Subcutaneous abdominal adipose tissue (tissue), 5 donors: ENCODE measurements at regions not wholly inside any gene's neighbourhood (a gene's known extent, or its start where the extent isn't known, plus 50 kb on each side); places are given as distances from the start of the nearest gene placed in this dataset.
"Not testable (repeated sequence)": the region's sequence is repeated elsewhere in the genome, so short reads cannot be mapped to it uniquely, and the experiment has no call there.

Experiments
- H3K27ac ChIP-seq: one replicate; pipeline ENCODE4 v1.7.0; 2013; ENCODE audit warnings: low read depth, mild to moderate bottlenecking, inconsistent platforms, low read length, moderate library complexity
- H3K27me3 ChIP-seq, 5 donors: one replicate each; pipeline ENCODE4 v1.7.0; 2013; ENCODE audit warnings: low read length in 5 of 5, inconsistent platforms in 1 of 5; ENCODE audit not compliant: control insufficient read depth in 5 of 5, insufficient read depth in 4 of 5
- H3K36me3 ChIP-seq, 5 donors: one replicate each; pipeline ENCODE4 v1.7.0; 2013; ENCODE audit warnings: low read length in 5 of 5; ENCODE audit not compliant: control insufficient read depth in 5 of 5, insufficient read depth in 5 of 5
- H3K4me1 ChIP-seq, 5 donors: one replicate each; pipeline ENCODE4 v1.7.0; 2013; ENCODE audit warnings: low read length in 5 of 5, mild to moderate bottlenecking in 3 of 5, moderate library complexity in 1 of 5; ENCODE audit not compliant: control insufficient read depth in 5 of 5, insufficient read depth in 5 of 5
- H3K4me3 ChIP-seq, 5 donors: one replicate each; pipeline ENCODE4 v1.7.0; 2013; ENCODE audit warnings: low read length in 5 of 5, low read depth in 1 of 5
- H3K9ac ChIP-seq, 5 donors: one replicate each; pipeline ENCODE4 v1.7.0; 2013; ENCODE audit warnings: low read length in 5 of 5, mild to moderate bottlenecking in 4 of 5, moderate library complexity in 3 of 5
- H3K9me3 ChIP-seq, 5 donors: one replicate each; pipeline ENCODE4 v1.7.0; 2013; ENCODE audit warnings: low read length in 5 of 5; ENCODE audit not compliant: control insufficient read depth in 5 of 5
- donor health status: healthy.
- donor health status: healthy.
- donor health status: healthy.
- donor health status: healthy.
- donor health status: healthy.

- Histone ChIP-seq H3K4me1 (peaks cover 0 to 9% (median 0%) of the 10 kb centered on the region in 5 donors), H3K9ac (no peak overlapping the region), H3K36me3 (no peaks in the 10 kb centered on the region), H3K4me3 (no peak overlapping the region), H3K27ac (no peak overlapping the region), H3K9me3 (peaks cover 0 to 4% (median 0%) of the 10 kb centered on the region in 5 donors), H3K27me3 (no peaks in the 10 kb centered on the region)
Measured at GRCh38 chr2:176781570-176782217, 430.9 kb upstream of the HNRNPA3 start.

GRCh38 chr2:176784633-176785200, 427.9 kb upstream of the HNRNPA3 start:
- Histone ChIP-seq H3K36me3 (no peaks in the 10 kb centered on the region), H3K4me3 (no peak overlapping the region), H3K9me3 (peaks cover 0 to 4% (median 0%) of the 10 kb centered on the region in 5 donors), H3K9ac (no peak overlapping the region), H3K27me3 (peaks cover 0 to 2% (median 0%) of the 10 kb centered on the region in 5 donors), H3K4me1 (peaks cover 0 to 4% (median 0%) of the 10 kb centered on the region in 5 donors), H3K27ac (no peak overlapping the region)

- Histone ChIP-seq H3K9ac (no peak overlapping the region), H3K36me3 (no peaks in the 10 kb centered on the region), H3K27me3 (peaks cover 0 to 2% (median 0%) of the 10 kb centered on the region in 5 donors), H3K4me3 (no peak overlapping the region), H3K9me3 (no peaks in the 10 kb centered on the region), H3K27ac (no peak overlapping the region), H3K4me1 (peaks cover 0 to 4% (median 0%) of the 10 kb centered on the region in 5 donors)
Measured at GRCh38 chr2:176789751-176790150, 422.8 kb upstream of the HNRNPA3 start.

GRCh38 chr2:176790468-176790867, 422.1 kb upstream of the HNRNPA3 start:
- Histone ChIP-seq H3K36me3 (no peaks in the 10 kb centered on the region), H3K4me1 (peaks cover 0 to 4% (median 0%) of the 10 kb centered on the region in 5 donors), H3K9me3 (no peaks in the 10 kb centered on the region), H3K27ac (no peak overlapping the region), H3K4me3 (no peak overlapping the region), H3K9ac (no peak overlapping the region), H3K27me3 (peaks cover 0 to 2% (median 0%) of the 10 kb centered on the region in 5 donors)

GRCh38 chr2:176793792-176794191, 418.8 kb upstream of the HNRNPA3 start:
- Histone ChIP-seq H3K9ac (no peak overlapping the region), H3K27me3 (no peaks in the 10 kb centered on the region), H3K36me3 (no peaks in the 10 kb centered on the region), H3K4me1 (peaks cover 0 to 4% (median 0%) of the 10 kb centered on the region in 5 donors), H3K27ac (no peak overlapping the region), H3K4me3 (no peak overlapping the region), H3K9me3 (no peaks in the 10 kb centered on the region)

GRCh38 chr2:176794392-176794791, 418.2 kb upstream of the HNRNPA3 start:
- peaks cover 0 to 4% (median 0%) of the 10 kb centered on the region in 5 donors for H3K4me1 ChIP-seq
- no peaks in the 10 kb centered on the region for H3K27me3 ChIP-seq
- no peak overlapping the region for H3K4me3 ChIP-seq
- H3K36me3 ChIP-seq: no peaks in the 10 kb centered on the region
- no peaks in the 10 kb centered on the region for H3K9me3 ChIP-seq
- H3K27ac ChIP-seq: no peak overlapping the region
- no peak overlapping the region for H3K9ac ChIP-seq

- Histone ChIP-seq H3K36me3 (no peaks in the 10 kb centered on the region), H3K27me3 (no peaks in the 10 kb centered on the region), H3K4me1 (peaks cover 0 to 4% (median 0%) of the 10 kb centered on the region in 5 donors), H3K9me3 (no peaks in the 10 kb centered on the region), H3K27ac (no peak overlapping the region), H3K4me3 (no peak overlapping the region), H3K9ac (no peak overlapping the region)
Measured at GRCh38 chr2:176795823-176796222, 416.8 kb upstream of the HNRNPA3 start.

- H3K9me3 ChIP-seq, H3K27ac ChIP-seq, H3K4me1 ChIP-seq: not testable (repeated sequence)
Measured at GRCh38 chr2:176796677-176797076, 415.9 kb upstream of the HNRNPA3 start.

GRCh38 chr2:176804392-176804791, 408.2 kb upstream of the HNRNPA3 start:
- H3K27me3 ChIP-seq: no peaks in the 10 kb centered on the region
- no peak overlapping the region for H3K27ac ChIP-seq
- no peaks in the 10 kb centered on the region for H3K9me3 ChIP-seq
- no peak overlapping the region for H3K4me3 ChIP-seq
- no peak overlapping the region for H3K9ac ChIP-seq
- H3K4me1 ChIP-seq: no peaks in the 10 kb centered on the region
- H3K36me3 ChIP-seq: no peaks in the 10 kb centered on the region

More at GRCh38 chr2:176796677-176797076, 415.9 kb upstream of the HNRNPA3 start:
- not testable (repeated sequence) for H3K36me3 ChIP-seq, H3K4me3 ChIP-seq, H3K9ac ChIP-seq, H3K27me3 ChIP-seq

- Histone ChIP-seq H3K9ac (no peak overlapping the region), H3K9me3 (no peaks in the 10 kb centered on the region), H3K27ac (no peak overlapping the region), H3K4me1 (no peaks in the 10 kb centered on the region), H3K27me3 (no peaks in the 10 kb centered on the region), H3K36me3 (no peaks in the 10 kb centered on the region), H3K4me3 (no peak overlapping the region)
Measured at GRCh38 chr2:176805345-176805744, 407.2 kb upstream of the HNRNPA3 start.
